ENCODE measurements at regions not wholly inside any gene's neighbourhood (a gene's known extent, or its start where the extent isn't known, plus 50 kb on each side); places are given as distances from the start of the nearest gene placed in this dataset.

GRCh38 chr9:28407351-28407750 is 834.1 kb upstream of the C9orf72 start:
- no peak for TF ChIP-seq CTCF (IDR thresholded peaks at IDR 0.05)
- TF ChIP-seq POLR2A (IDR thresholded peaks at IDR 0.05), result no peak

Measured in right lobe of liver (tissue), 4 donors.